Endothelial cell of umbilical vein (primary cell): ENCODE measurements at regions not wholly inside any gene's neighbourhood (a gene's known extent, or its start where the extent isn't known, plus 50 kb on each side); places are given as distances from the start of the nearest gene placed in this dataset.

Experiments
- BruUV-seq: library from RNA; stranded (reverse); fragments of 400-500 nt; replicated peaks from 2 replicates; lab custom pipeline; 2021; lab: Mats Ljungman, UMichigan
- CTCF ChIA-PET: fragments of 300-600, 350-600 bp; sonication (Branson Sonifier 250); formaldehyde crosslinking; loops from one replicate; lab custom pipeline; 2021; ENCODE audit warnings: antibody characterized with exemption, inconsistent platforms; lab: Charles Lee
- POLR2A ChIA-PET: fragments of 300-600, 350-600 bp; sonication (Branson Sonifier 250); formaldehyde crosslinking; loops from one replicate; lab custom pipeline; 2021; ENCODE audit warnings: antibody characterized with exemption, inconsistent platforms; lab: Charles Lee
- DNase-seq: peaks from one replicate; pipeline ENCODE4 v3.0.0-alpha.2; 2011; ENCODE audit warnings: low read depth, low spot score
- FAIRE-seq: peaks from 2 replicates; lab custom pipeline; 2011; peaks lifted over from hg19 to GRCh38; lab: Jason Lieb, UNC
- H2AFZ ChIP-seq: 2 replicates; pipeline ENCODE4 v1.6.0; 2012; ENCODE audit warnings: low read depth, low read length, control low read depth, inconsistent platforms
- H3K27ac ChIP-seq: 2 replicates; pipeline ENCODE4 v1.5.1; 2011; ENCODE audit warnings: low read depth, mild to moderate bottlenecking, control low read depth, low read length, moderate library complexity; ENCODE audit not compliant: insufficient read depth
- H3K27me3 ChIP-seq, 2 experiments: 2 replicates each; pipeline versions ENCODE4 v1.6.0 to v1.6.1; 2011; ENCODE audit warnings: low read length in 2 of 2, mixed read lengths in 1 of 2; ENCODE audit not compliant: control insufficient read depth in 2 of 2, insufficient read depth in 2 of 2
- H3K36me3 ChIP-seq, 2 experiments: 2 replicates in 1 of 2; 3 replicates in 1 of 2; pipeline ENCODE4 v1.5.1; 2011; ENCODE audit warnings: low read length in 2 of 2, mild to moderate bottlenecking in 1 of 2, moderate library complexity in 1 of 2; ENCODE audit not compliant: control insufficient read depth in 2 of 2, insufficient read depth in 2 of 2; ENCODE audit errors: extremely low read depth in 1 of 2
- H3K4me1 ChIP-seq: 3 replicates; pipeline ENCODE4 v1.5.1; 2011; ENCODE audit warnings: mild to moderate bottlenecking, low read length; ENCODE audit not compliant: control insufficient read depth, insufficient read depth; ENCODE audit errors: extremely low read depth
- H3K4me2 ChIP-seq: 2 replicates; pipeline ENCODE4 v1.6.1; 2011; ENCODE audit warnings: low read length, control low read depth, mixed read lengths; ENCODE audit not compliant: insufficient read depth
- H3K4me3 ChIP-seq, 3 experiments: fragments of 200-600 bp in 1 of 3; sonication (generic), shearing (Covaris generic) in 1 of 3; replicated peaks in 1 of 3; 2 replicates each; pipeline ENCODE4 v1.5.1; 2011 to 2016; ENCODE audit warnings: control low read depth in 3 of 3, low read length in 3 of 3, mild to moderate bottlenecking in 2 of 3, inconsistent platforms in 1 of 3, low read depth in 1 of 3, moderate library complexity in 1 of 3; ENCODE audit not compliant: insufficient read depth in 1 of 3
- H3K79me2 ChIP-seq: 2 replicates; pipeline ENCODE4 v1.6.0; 2012; ENCODE audit warnings: low read length, inconsistent platforms; ENCODE audit not compliant: control insufficient read depth, insufficient read depth
- H3K9ac ChIP-seq: replicated peaks from 2 replicates; pipeline ENCODE3; 2011; ENCODE audit warnings: low read length, control low read depth; ENCODE audit not compliant: insufficient read depth; ENCODE audit errors: extremely low read depth
- H3K9me1 ChIP-seq: replicated peaks from 3 replicates; pipeline ENCODE4 v1.6.0; 2011; ENCODE audit warnings: mild to moderate bottlenecking, low read length; ENCODE audit not compliant: control insufficient read depth, insufficient read depth; ENCODE audit errors: extremely low read depth
- H3K9me3 ChIP-seq: replicated peaks from 2 replicates; pipeline ENCODE4 v1.5.1; 2012; ENCODE audit warnings: low read length, inconsistent platforms; ENCODE audit not compliant: control insufficient read depth, insufficient read depth
- H4K20me1 ChIP-seq: replicated peaks from 2 replicates; pipeline ENCODE3; 2011; ENCODE audit warnings: mild to moderate bottlenecking, low read length; ENCODE audit not compliant: control insufficient read depth, insufficient read depth; ENCODE audit errors: extremely low read depth
- CTCF ChIP-seq, 2 donors: IDR thresholded peaks; 1 replicate in 1 of 2; 2 replicates in 1 of 2; pipeline ENCODE4 v1.5.1; 2011; ENCODE audit warnings: low read length in 2 of 2, mild to moderate bottlenecking in 2 of 2, moderate library complexity in 2 of 2, control low read depth in 1 of 2, inconsistent platforms in 1 of 2, low read depth in 1 of 2; ENCODE audit not compliant: insufficient read depth in 1 of 2; ENCODE audit errors: extremely low read depth in 1 of 2
- EZH2 ChIP-seq: IDR thresholded peaks from 2 replicates; pipeline ENCODE4 v1.6.1; 2012; ENCODE audit warnings: borderline replicate concordance, low read depth, mild to moderate bottlenecking, moderate library complexity, low read length, inconsistent platforms; ENCODE audit not compliant: severe bottlenecking
- FOS ChIP-seq: IDR thresholded peaks from 2 replicates; pipeline ENCODE4 v1.6.1; 2011; ENCODE audit warnings: mild to moderate bottlenecking, low read length, moderate library complexity, borderline replicate concordance; ENCODE audit not compliant: insufficient read depth
- GATA2 ChIP-seq: IDR thresholded peaks from 2 replicates; pipeline ENCODE4 v1.7.0; 2011; ENCODE audit warnings: low read depth, mild to moderate bottlenecking, moderate library complexity, mixed read lengths, low read length; ENCODE audit not compliant: insufficient read length, insufficient read depth
- JUN ChIP-seq: IDR thresholded peaks from 2 replicates; pipeline ENCODE4 v1.6.1; 2011; ENCODE audit warnings: borderline replicate concordance, low read depth; ENCODE audit not compliant: insufficient read length, insufficient read depth
- MAX ChIP-seq: IDR thresholded peaks from 2 replicates; pipeline ENCODE4 v1.6.1; 2011; ENCODE audit not compliant: insufficient read depth, insufficient read length
- MYC ChIP-seq: IDR thresholded peaks from one replicate; pipeline ENCODE4 v1.6.1; 2011; ENCODE audit warnings: mild to moderate bottlenecking, low read depth, low read length
- POLR2A ChIP-seq: IDR thresholded peaks from 2 replicates; pipeline ENCODE4 v1.6.1; 2012; ENCODE audit warnings: low read depth, mild to moderate bottlenecking, control low read depth, low read length
- POLR2AphosphoS5 ChIP-seq: IDR thresholded peaks from 2 replicates; pipeline ENCODE4 v1.6.1; 2012; ENCODE audit warnings: low read depth, mild to moderate bottlenecking, control low read depth, low read length, moderate library complexity; ENCODE audit not compliant: insufficient read depth
- dilution Hi-C: fragments of 300-500 bp; cut with MboI; formaldehyde crosslinking; loops from one replicate; pipeline ENCODE4 v1.15.0; 2019; ENCODE audit warnings: low sequenced_read_pairs; ENCODE audit not compliant: extremely low pct_ligation_motif_present
- intact Hi-C: fragments of 100-400 bp; cut with micrococcal nuclease; formaldehyde crosslinking; loops from one replicate; pipeline ENCODE4 v1.10.0; 2022

DNA sequence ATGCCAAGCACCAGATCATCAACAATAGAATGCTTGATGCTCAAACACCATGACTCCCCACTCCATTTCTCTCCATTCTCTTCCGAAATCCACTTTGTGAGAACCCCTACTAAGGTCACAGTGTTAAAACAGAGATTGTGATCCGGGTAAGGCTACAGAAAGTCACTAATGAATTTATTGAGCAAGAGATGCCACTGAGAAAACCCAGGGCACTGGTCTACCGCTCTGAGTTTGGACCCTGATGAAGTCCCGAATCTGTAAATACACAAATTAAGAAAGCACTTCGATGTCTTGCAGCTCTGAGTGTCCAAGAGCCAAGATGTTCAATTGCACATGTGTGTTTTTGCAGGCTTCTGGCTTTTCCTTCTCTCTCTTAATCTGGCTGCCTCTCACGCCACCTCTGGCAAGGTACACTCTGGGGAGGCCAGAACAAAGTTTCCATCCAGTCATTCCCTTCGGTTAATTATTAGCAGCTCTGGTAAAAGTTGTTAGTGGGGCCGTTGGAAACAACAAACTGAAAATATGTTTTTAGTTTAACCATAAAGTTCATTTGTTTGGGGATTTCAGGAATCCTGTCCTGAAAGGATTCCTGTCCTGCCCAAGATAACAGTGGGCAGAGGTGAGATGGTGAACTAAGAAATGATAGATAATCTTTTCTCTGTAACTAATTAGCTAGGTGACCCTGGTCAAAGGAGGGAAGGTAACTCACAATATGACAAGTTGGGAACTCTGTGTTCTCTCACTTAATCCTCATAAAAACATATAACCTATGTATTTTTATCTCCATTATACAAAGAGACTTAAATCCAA, 75.4 kb downstream of the BTG1 start:
- no peak for TF ChIP-seq MAX
- no peak for TF ChIP-seq MYC
- no peak for TF ChIP-seq GATA2
- no peak for TF ChIP-seq CTCF (IDR thresholded peaks at IDR 0.05; ENCODE audit: extremely low read depth in 1 of 2, insufficient read depth in 1 of 2, low read depth in 1 of 2, low read length in 2 of 2)
- no peak for TF ChIP-seq POLR2A
- no peak for TF ChIP-seq JUN
- TF ChIP-seq EZH2: no peak
- no peak for TF ChIP-seq POLR2AphosphoS5
- TF ChIP-seq FOS: no peak
- dilution Hi-C loops: no loop called here
- Histone ChIP-seq H3K4me1 (no peaks in the 10 kb centered on the region), H3K27me3 (no peaks in the 10 kb centered on the region), H3K9ac (no peak overlapping the region), H2AFZ (no peak overlapping the region), H3K4me2 (no peak overlapping the region), H3K27ac (no peak overlapping the region), H3K79me2 (no peaks in the 10 kb centered on the region), H3K4me3 (no peak overlapping the region), H3K36me3 (no peaks in the 10 kb centered on the region), H3K9me3 (no peaks in the 10 kb centered on the region), H3K9me1 (no peaks in the 10 kb centered on the region), H4K20me1 (no peaks in the 10 kb centered on the region)
- POLR2A ChIA-PET: no interaction called here
- no peak for FAIRE-seq
- CTCF ChIA-PET: no interaction called here
- no TSS peak for BruUV-seq
- intact Hi-C loops: no loop called here
- no peak for DNase-seq
